ENCODE measurements at regions not wholly inside any gene's neighbourhood (a gene's known extent, or its start where the extent isn't known, plus 50 kb on each side); places are given as distances from the start of the nearest gene placed in this dataset.
"Not testable (repeated sequence)": the region's sequence is repeated elsewhere in the genome, so short reads cannot be mapped to it uniquely, and the experiment has no call there.

DNA sequence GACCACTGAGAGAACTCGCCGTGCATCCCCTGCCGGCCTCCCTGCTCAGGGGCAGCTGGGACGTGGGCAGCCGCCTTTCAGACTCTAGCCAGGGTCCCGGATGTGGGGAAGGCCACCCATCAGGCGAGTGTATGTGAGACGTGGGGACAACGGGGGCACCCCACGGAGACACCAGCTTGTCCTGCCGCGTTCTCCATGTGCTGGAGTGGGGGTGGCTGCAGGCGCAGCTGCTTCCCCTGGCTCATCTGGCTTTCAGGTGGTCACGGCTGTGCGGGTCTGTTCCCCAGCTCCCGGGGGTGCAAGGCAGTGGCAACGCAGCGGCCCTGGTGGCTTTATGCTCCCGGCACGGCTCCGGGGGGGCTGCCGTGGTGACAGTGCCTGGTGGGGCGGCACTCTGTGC, 4427.5 kb upstream of the TPTE start:
- not testable (repeated sequence) for TF ChIP-seq CTCF (IDR thresholded peaks at IDR 0.05); POLR2AphosphoS5 (IDR thresholded peaks at IDR 0.05); POLR2A (IDR thresholded peaks at IDR 0.05; ENCODE audit: low read depth)

All from esophagus muscularis mucosa (tissue), 3 donors.